Hematopoietic multipotent progenitor cell treated with erythropoietin and hydrocortisone succinate and interleukin-3 and kit ligand, for 8 days (in vitro differentiated cells): ENCODE measurements at regions not wholly inside any gene's neighbourhood (a gene's known extent, or its start where the extent isn't known, plus 50 kb on each side); places are given as distances from the start of the nearest gene placed in this dataset.

Experiments used
- DNase-seq: peaks from one replicate; pipeline ENCODE4 v3.0.0-alpha.2; 2015

DNA sequence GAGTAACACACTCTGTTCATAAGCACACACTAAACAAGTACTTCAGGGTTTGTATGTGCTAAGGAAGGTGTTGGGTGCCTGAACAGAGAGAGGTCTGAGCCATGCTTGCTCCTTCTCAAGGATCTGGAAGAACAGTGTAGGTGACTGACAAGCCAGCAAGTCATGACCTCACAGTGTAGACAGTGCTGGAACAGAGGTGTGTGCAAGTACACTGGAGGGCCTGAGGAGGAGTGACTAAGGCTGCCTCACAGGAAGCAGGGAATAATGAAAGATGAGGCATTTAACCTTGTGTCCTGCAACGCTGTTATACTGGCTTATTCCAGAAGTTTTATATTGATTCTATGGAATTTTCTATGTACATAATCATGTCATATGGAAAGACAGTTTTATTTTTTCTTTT lies 83.9 kb downstream of the TMEM174 start:
- DNase-seq, result no peak

DNA sequence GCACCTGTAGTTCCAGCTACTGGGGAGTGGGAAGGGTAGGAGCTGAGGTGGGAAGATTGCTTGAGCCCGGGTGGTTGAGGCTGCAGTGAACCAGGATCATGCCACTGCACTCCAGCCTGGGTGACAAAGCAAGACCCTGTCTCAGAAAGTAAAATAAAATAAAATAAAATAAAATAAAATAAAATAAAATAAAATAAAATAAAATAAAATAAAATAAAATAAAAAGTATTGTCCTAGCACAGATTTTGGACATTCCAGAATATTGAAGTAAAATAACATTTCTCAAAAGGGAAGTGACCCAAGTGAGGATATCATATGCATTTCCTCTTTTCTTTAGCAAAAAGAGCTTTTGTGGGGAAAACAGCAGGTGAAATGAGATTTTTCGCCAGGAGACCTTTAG lies 83.5 kb downstream of the TMEM174 start:
- DNase-seq, result no peak

DNA sequence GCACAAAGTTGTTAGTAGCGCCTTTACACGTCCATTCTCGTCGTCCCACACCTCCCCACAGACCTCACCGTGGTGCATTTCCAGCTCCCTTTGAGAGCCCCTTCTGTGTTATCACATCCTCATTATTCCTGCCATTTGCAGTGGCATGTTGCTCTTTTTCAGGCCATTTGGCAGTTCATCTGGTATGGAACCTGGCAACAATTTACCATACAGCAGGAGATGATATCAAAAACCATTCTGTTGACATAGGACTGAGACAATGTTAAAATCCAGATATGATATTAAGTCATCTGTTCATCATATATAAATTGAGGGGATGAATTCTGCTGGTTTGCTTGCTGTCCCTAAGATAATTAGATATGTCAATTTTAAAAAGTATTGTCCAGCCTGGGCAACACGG lies 83.0 kb downstream of the TMEM174 start:
- DNase-seq, result no peak

- no peak for DNase-seq
These were observed 81.6 kb downstream of the TMEM174 start for GRCh38 chr5:73254642-73255041.

DNA sequence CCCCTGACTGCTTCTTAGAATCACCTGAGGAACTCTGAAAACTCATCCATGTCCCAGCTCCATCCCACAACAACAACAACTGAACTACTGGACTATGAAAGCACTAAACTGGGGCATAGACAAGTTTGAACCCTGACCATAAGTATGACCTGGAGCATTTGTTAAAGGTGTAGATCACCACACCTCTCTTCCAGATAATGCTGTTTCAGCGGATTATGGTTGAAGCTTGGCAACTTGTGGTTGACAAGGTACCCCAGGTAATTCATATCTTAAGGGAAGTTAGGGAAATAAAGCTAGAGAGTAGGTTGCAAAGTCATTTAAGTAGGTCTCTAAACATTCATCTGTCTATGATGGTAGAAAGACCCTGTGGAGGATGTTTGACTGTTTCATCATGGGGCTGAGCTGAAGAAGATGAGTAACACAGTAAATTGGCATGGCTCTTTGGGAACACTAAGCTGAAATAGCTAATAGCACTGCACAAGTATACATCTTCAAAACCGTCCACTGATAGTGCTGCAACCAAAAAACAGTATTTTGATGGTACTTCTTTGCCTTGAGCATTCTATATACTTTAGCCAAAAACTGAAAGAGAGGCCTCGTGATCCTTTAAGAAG lies 80.2 kb downstream of the TMEM174 start:
- DNase-seq, result no peak

DNA sequence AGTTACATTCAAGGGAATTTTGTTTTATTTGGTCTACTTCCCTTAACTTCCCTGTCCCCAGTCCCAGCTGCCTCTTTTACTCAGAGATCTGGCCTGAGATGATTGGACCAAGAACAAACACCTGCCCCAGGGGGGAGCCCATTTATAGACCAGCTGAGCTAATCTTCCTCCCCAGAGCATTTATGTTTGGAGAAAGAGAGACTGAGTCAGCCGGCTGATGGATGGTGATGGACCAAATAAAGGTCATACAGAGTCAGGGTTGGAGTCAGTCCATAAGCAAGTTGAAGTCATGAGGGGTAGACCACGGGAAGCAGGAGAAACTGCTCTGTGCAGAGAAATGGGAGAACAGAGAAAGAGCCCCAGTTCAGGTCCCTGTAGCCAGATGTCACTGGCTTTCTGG lies 77.7 kb downstream of the TMEM174 start:
- no peak for DNase-seq

- DNase-seq, result no peak
These were observed 69.7 kb downstream of the TMEM174 start for GRCh38 chr5:73242735-73243134.

DNA sequence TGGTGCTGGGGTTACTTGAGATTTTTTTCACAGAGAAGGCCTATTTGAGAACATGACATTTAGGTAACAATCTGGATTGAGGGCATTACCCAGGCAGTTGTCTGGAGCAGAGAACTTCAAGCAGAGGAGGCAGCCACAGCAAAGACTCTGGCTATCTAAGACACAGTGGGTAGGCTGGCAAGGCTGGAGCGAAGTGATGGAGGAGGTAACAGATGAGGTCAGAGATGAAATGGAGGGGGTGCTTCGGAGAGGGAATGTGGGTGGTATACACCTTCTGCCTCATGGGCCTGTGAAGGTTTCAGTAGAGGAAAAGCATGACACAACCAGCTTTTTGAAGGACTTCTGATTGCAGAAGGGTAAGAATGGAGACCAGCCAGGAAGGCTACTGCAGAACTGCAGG lies 65.9 kb downstream of the TMEM174 start:
- no peak for DNase-seq

DNA sequence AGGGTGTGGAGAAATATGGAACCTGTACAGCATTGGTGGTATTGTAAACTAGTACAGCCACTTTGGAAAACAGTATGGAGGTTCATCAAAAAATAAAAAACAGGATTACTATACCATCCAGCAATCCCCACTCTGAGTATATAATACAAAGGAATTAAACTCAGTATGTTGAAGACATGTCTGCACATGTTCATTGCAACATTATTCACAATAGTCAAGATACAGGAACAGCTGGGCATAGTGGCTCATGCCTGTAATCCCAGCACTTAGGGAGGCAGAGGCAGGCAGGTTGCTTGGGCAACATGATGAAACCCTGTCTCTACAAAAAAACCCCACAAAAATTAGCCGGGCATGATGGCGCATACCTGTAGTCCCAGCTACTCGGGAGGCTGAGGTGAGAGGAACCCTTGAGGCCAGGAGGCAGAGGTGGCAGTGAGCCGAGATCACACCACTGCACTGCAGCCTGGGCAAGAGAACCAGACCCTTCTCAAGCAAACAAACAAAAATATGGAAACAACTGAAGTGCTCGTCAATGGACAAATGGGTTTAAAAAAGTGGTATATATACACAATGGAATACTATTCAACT lies 63.6 kb downstream of the TMEM174 start:
- no peak for DNase-seq

DNA sequence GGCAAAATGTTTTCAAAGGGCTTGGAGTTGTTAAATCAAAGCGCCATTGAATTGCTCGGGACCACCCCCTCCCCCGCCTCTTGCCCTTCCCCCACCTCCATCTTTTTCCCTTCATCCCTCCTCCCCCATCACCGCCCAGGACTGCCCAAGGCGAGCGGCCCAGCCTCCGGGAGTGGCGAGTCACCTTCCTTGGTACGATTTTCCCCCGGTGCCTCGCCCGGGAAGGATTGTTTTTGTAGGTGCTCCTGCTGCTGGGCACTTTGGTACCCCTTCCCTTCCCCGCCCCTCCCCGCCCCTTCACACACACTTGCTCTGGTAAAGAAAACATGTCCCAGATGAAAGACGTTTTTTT lies 61.2 kb downstream of the TMEM174 start:
- DNase-seq, result no peak

GRCh38 chr5:73233461-73234203 lies 60.6 kb downstream of the TMEM174 start:
- DNase-seq, result no peak

DNA sequence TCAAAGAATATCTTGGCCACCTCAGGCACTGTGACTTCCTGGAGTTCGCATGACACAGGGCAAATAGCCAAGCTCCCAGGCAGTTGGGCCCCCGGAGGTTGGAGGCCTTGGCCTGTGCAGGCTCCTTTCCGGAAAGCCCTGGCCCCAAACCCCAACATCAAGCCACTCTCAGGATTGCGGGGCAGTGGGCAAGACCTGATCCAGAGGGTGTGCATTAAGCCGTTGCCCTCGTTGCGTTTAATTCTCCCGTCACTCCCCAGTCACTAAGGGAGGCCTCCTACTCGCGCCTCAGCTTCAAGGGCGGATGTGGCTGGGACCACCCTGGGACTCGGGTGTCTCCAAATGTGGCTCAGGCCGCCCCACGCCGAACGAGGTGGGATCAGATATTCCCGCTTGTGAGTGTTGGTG lies 60.1 kb downstream of the TMEM174 start:
- peak; percentile 42 for DNase-seq

DNA sequence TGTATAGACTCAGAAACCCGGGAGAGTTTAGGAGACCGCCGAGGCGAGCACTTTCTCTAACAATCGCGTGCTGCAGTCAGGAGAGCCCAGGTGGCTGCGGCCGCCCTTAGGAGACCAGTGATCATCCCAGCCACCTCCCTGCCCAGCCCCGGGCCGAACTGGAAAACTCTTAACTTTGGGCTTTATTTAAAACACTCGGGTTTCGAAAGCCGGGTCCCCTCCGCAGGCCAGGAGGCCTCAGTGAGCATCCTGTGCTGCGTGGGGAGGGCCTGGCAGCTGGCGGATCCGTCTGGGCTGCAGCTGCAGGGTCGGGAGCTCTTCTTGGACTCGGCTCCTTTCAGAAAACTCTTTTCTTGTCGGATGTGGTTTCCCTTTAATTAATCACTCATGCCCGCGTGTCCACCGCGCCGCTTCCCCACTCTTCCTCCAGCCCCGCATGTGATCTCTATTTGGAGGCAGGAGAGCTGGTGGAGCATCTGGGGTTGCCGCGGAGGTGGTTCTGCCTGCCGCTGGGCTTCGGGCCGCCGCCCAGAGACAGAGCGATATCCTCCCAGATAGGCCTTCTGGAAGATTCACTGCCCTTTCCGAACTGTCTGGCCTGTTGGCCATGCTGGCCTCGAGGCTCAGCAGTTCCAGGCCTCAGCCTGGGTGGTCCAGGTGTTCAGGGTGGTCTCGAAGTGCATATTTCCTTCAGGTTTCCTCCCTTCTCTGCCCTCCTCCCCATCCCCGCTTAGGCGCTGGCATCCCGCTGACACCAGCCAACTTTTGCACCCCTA lies 59.5 kb downstream of the TMEM174 start:
- DNase-seq, result no peak

DNA sequence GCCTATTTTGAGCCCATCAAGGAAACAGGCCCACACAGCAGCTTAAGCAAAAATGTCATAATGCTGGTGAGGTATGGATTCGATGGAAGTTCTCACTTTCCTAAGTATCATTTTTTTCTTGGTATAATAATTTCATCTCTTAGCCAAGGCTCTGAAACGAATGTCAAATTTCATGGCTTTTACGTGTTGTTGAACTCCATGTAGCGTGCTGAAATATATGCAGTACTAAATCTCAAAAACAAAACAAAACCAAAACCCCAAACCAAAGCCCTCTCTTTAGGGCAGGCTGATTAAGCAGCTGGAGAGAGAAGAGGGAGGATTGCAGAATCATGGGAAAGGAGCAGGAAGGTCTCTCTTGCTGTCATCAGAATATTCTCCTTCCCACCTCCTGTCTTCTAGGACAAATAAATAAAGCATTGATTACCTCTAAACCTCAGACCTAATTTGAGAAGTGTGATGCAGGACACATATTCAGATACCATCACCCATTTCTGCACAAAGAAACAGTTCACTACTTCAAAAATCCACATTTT lies 58.3 kb downstream of the TMEM174 start:
- DNase-seq, result no peak

GRCh38 chr5:73230264-73231245 lies 57.6 kb downstream of the TMEM174 start:
- no peak for DNase-seq

DNA sequence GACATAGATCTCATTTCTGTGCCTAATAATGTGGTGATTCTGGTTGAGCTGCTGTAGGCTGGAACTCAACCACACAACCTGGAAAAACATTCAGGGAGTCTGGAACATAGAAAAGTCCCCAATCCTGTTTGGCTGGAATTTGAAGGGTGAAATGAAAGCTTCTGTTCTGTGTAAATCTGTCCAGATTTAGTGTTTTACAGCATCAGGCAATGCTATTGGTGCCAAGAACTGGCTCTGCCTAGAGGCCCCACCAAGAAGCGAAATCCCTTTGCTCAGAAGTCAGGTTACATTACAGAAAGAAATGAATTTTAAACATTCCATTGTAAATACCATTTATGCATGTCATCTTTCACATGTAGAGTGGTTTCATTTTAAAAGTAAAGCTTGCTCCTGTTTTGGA lies 56.3 kb downstream of the TMEM174 start:
- DNase-seq, result no peak

GRCh38 chr5:73228052-73228451 lies 55.1 kb downstream of the TMEM174 start:
- DNase-seq, result no peak
